HepG2 (cell line): ENCODE measurements at regions not wholly inside any gene's neighbourhood (a gene's known extent, or its start where the extent isn't known, plus 50 kb on each side); places are given as distances from the start of the nearest gene placed in this dataset.

ENCODE experiments used
- ATAC-seq: fragments of 200-7000 bp; cut with Tn5 transposase; 3 replicates; pipeline ENCODE4 v1.9.1; 2020; ENCODE audit warnings: mild to moderate bottlenecking, moderate library complexity
- BruUV-seq: library from RNA; stranded (reverse); fragments of 400-500 nt; replicated peaks from 2 replicates; lab custom pipeline; 2021; lab: Mats Ljungman, UMichigan
- CTCF ChIA-PET: fragments of 300-600 bp; formaldehyde crosslinking; extraction: SDS; loops from one replicate; lab custom pipeline; 2021; ENCODE audit warnings: low total read pairs, inconsistent platforms, low intra/inter-chr PET ratio; lab: Yijun Ruan, JAX
- POLR2A ChIA-PET: fragments of 350-600 bp; sonication (Branson Sonifier 250); formaldehyde crosslinking; loops from one replicate; lab custom pipeline; 2020; ENCODE audit warnings: antibody characterized with exemption, inconsistent platforms; lab: Yijun Ruan, JAX
- DNase-seq: peaks from one replicate; pipeline ENCODE4 v3.0.0-alpha.2; 2015; ENCODE audit warnings: low spot score
- FAIRE-seq: peaks from 3 replicates; lab custom pipeline; 2011; peaks lifted over from hg19 to GRCh38; lab: Jason Lieb, UNC
- H2AFZ ChIP-seq: one replicate; pipeline ENCODE4 v1.6.1; 2011; ENCODE audit warnings: low read length, inconsistent platforms
- H3K27ac ChIP-seq: fragments of 300-600 bp; 3 replicates; pipeline ENCODE4 v1.8.0; 2011; ENCODE audit warnings: mixed run types, mild to moderate bottlenecking, mixed read lengths, low read length, inconsistent platforms; ENCODE audit not compliant: insufficient read depth; ENCODE audit errors: extremely low read length
- H3K27me3 ChIP-seq, 2 experiments: fragments of 200-600 bp in 1 of 2; 2 replicates in 1 of 2; 3 replicates in 1 of 2; pipeline versions ENCODE4 v1.6.0 to v1.8.0; 2011; ENCODE audit warnings: low read length in 2 of 2, mild to moderate bottlenecking in 2 of 2, moderate library complexity in 2 of 2, inconsistent platforms in 1 of 2; ENCODE audit not compliant: insufficient read depth in 2 of 2, control insufficient read depth in 1 of 2
- H3K36me3 ChIP-seq, 2 experiments: fragments of 200-600 bp in 1 of 2; replicated peaks in 1 of 2; 2 replicates in 1 of 2; 3 replicates in 1 of 2; pipeline versions ENCODE4 v1.5.1 to v1.8.0; 2011; ENCODE audit warnings: low read length in 2 of 2, inconsistent platforms in 1 of 2; ENCODE audit not compliant: insufficient read depth in 2 of 2, control insufficient read depth in 1 of 2
- H3K4me1 ChIP-seq: 2 replicates; pipeline ENCODE4 v1.5.1; 2012; ENCODE audit warnings: low read length, inconsistent platforms; ENCODE audit not compliant: insufficient read depth
- H3K4me2 ChIP-seq: 2 replicates; pipeline ENCODE4 v1.6.0; 2011; ENCODE audit warnings: low read depth, low read length, inconsistent platforms
- H3K4me3 ChIP-seq, 3 experiments: fragments of 200-600 bp in 1 of 3; sonication (generic), shearing (Covaris generic) in 1 of 3; replicated peaks in 1 of 3; 2 replicates each; pipeline ENCODE4 v1.5.1; 2011 to 2016; ENCODE audit warnings: low read length in 3 of 3, inconsistent platforms in 2 of 3, low read depth in 2 of 3, mild to moderate bottlenecking in 2 of 3, control low read depth in 1 of 3, mixed read lengths in 1 of 3; ENCODE audit not compliant: insufficient read depth in 1 of 3
- H3K79me2 ChIP-seq: one replicate; pipeline ENCODE4 v1.6.1; 2011; ENCODE audit warnings: low read length, inconsistent platforms; ENCODE audit not compliant: insufficient read depth
- H3K9ac ChIP-seq: 2 replicates; pipeline ENCODE4 v1.6.0; 2011; ENCODE audit warnings: mild to moderate bottlenecking, low read depth, low read length, inconsistent platforms; ENCODE audit not compliant: insufficient read depth
- H3K9me3 ChIP-seq: 2 replicates; pipeline ENCODE4 v1.5.1; 2012; ENCODE audit warnings: mild to moderate bottlenecking, low read length
- H4K20me1 ChIP-seq: 2 replicates; pipeline ENCODE4 v1.6.0; 2011; ENCODE audit warnings: inconsistent platforms, mild to moderate bottlenecking, low read length, moderate library complexity; ENCODE audit not compliant: insufficient read depth
- FOXM1 ChIP-seq: sonication (generic); formaldehyde crosslinking; IDR thresholded peaks from 2 replicates; pipeline ENCODE4 v1.5.0; 2020; ENCODE audit warnings: missing genetic modification reagents
- MNT ChIP-seq: fragments of 450-650 bp; IDR thresholded peaks from 2 replicates; pipeline ENCODE4 v1.6.1; 2016
- ZHX2 ChIP-seq, 2 experiments: sonication (generic) in 1 of 2; formaldehyde crosslinking in 1 of 2; IDR thresholded peaks; 2 replicates each; pipeline versions ENCODE4 v1.6.1 to v1.9.0; 2014 to 2022; ENCODE audit warnings: antibody characterized with exemption in 1 of 2, borderline replicate concordance in 1 of 2, inconsistent platforms in 1 of 2, low read depth in 1 of 2, missing genetic modification reagents in 1 of 2
- ZNF761 ChIP-seq: sonication (generic); formaldehyde crosslinking; conservative IDR thresholded peaks from 2 replicates; pipeline ENCODE4 v1.4.0; 2020; ENCODE audit warnings: mild to moderate bottlenecking, missing genetic modification reagents
- ZNF784 ChIP-seq: sonication (generic); formaldehyde crosslinking; IDR thresholded peaks from 2 replicates; pipeline ENCODE4 v1.5.1; 2020; ENCODE audit warnings: missing genetic modification reagents, mild to moderate bottlenecking, borderline replicate concordance
- ZNF878 ChIP-seq: sonication (generic); formaldehyde crosslinking; IDR thresholded peaks from 2 replicates; pipeline ENCODE4 v1.8.1; 2023; ENCODE audit warnings: mild to moderate bottlenecking, missing genetic modification reagents, moderate library complexity
- WGBS: methylation state at CpG from one replicate; pipeline ENCODE4 v1.1.6; 2017; ENCODE audit warnings: low lambda C conversion rate; 5-methylcytosine and 5-hydroxymethylcytosine counted together
- in situ Hi-C: cut with HindIII; loops from 2 replicates; pipeline ENCODE4 v1.10.0; 2017; ENCODE audit warnings: low pct_unique_long_range_greater_than_20kb; ENCODE audit not compliant: extremely low pct_ligation_motif_present
- intact Hi-C: fragments of 100-400 bp; cut with micrococcal nuclease; formaldehyde crosslinking; loops from one replicate; pipeline ENCODE4 v1.10.0; 2022; ENCODE audit not compliant: unreplicated experiment

GRCh38 chr3:7999384-7999783 is 502.2 kb upstream of the LMCD1 start:
- Histone ChIP-seq H3K27ac (no peak overlapping the region), H3K4me3 (no peak overlapping the region), H3K4me1 (no peaks in the 10 kb centered on the region), H3K9ac (no peak overlapping the region), H3K36me3 (no peaks in the 10 kb centered on the region), H3K4me2 (no peak overlapping the region), H3K27me3 (no peaks in the 10 kb centered on the region), H3K79me2 (no peaks in the 10 kb centered on the region), H3K9me3 (no peaks in the 10 kb centered on the region), H2AFZ (no peak overlapping the region), H4K20me1 (no peaks in the 10 kb centered on the region)
- DNase-seq: no peak
- ChIA-PET CTCF (no interaction called here), POLR2A (no interaction called here)
- TF ChIP-seq ZNF878 (CRISPR knock-in tag) (no peak), ZHX2 (IDR thresholded peaks at IDR 0.05; ENCODE audit: low read depth) (no peak), ZHX2 (CRISPR knock-in tag; IDR thresholded peaks at IDR 0.05; ENCODE audit: borderline replicate concordance) (no peak), ZNF761 (no peak), ZNF784 (no peak), FOXM1 (CRISPR knock-in tag) (no peak), MNT (peak; percentile 68)
- no peak for ATAC-seq
- WGBS: 20% methylated on average over 4 of the region's 4 CpGs
- no TSS peak for BruUV-seq
- intact Hi-C loops (no loop called here), in situ Hi-C loops (no loop called here)
- FAIRE-seq: no peak
